ENCODE measurements at regions not wholly inside any gene's neighbourhood (a gene's known extent, or its start where the extent isn't known, plus 50 kb on each side); places are given as distances from the start of the nearest gene placed in this dataset.

- no peak for FAIRE-seq
- no peak for DNase-seq (ENCODE audit: insufficient read length, low spot score)
- TF ChIP-seq SPI1 (IDR thresholded peaks at IDR 0.05; ENCODE audit: low read depth, low read length) (no peak), POLR2A (IDR thresholded peaks at IDR 0.05; ENCODE audit: low read depth, low read length) (no peak), PAX5 (IDR thresholded peaks at IDR 0.05; ENCODE audit: insufficient read depth, low read length, severe bottlenecking) (no peak), POLR2AphosphoS5 (IDR thresholded peaks at IDR 0.05; ENCODE audit: low read depth, low read length) (no peak), TAF1 (IDR thresholded peaks at IDR 0.05; ENCODE audit: low read depth, low read length) (no peak), POU2F2 (IDR thresholded peaks at IDR 0.05; ENCODE audit: low read depth, low read length) (no peak)
Measured at GRCh38 chr2:198811198-198811597, 646.5 kb downstream of the SATB2 start.

DNA sequence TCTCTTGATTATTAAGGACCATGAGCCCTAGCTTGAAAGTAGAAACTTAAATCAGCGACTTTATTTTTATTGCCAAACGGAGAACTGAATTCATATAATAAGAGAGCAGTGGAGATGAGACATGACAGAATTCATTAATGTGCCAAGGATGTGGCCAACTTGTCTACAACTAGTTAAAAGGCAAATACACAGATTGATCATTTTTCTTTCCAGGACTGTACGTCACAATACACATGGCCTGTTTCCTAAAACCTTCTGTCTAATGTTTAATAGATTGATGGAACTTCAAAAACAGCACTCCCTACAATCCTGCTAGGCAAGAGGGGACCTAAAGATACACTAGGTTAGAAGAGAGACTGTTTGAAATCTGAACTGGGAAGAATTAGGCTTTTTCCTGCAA lies 647.8 kb downstream of the SATB2 start:
- TF ChIP-seq POLR2AphosphoS5 (IDR thresholded peaks at IDR 0.05; ENCODE audit: low read depth, low read length) (no peak), TAF1 (IDR thresholded peaks at IDR 0.05; ENCODE audit: low read depth, low read length) (no peak), POU2F2 (IDR thresholded peaks at IDR 0.05; ENCODE audit: low read depth, low read length) (no peak), POLR2A (IDR thresholded peaks at IDR 0.05; ENCODE audit: low read depth, low read length) (no peak), PAX5 (IDR thresholded peaks at IDR 0.05; ENCODE audit: insufficient read depth, low read length, severe bottlenecking) (no peak)
- DNase-seq (ENCODE audit: insufficient read length, low spot score) (no peak), FAIRE-seq (no peak)

DNA sequence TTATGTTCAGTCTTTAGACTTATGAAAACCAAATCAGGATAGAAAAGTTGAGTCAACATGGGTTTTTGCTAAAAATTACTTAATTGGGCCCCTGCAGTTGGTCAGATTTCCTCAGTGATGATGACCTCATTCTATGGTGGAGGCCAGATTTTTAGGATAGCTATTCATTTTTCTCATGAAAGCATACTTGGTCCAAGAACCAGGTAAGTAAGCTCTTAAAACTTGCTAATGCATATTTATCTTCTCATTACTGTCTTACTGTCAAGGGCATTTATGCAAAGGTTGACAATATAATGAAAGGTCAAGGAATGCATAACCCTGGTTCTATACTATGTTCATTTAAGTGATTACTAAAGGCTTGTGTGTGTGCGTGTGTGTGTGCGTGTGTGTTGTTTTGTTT lies 650.6 kb downstream of the SATB2 start:
- TF ChIP-seq POLR2A (IDR thresholded peaks at IDR 0.05; ENCODE audit: low read depth, low read length) (no peak), PAX5 (IDR thresholded peaks at IDR 0.05; ENCODE audit: insufficient read depth, low read length, severe bottlenecking) (no peak), POLR2AphosphoS5 (IDR thresholded peaks at IDR 0.05; ENCODE audit: low read depth, low read length) (no peak), SPI1 (IDR thresholded peaks at IDR 0.05; ENCODE audit: low read depth, low read length) (no peak), TAF1 (IDR thresholded peaks at IDR 0.05; ENCODE audit: low read depth, low read length) (no peak), POU2F2 (IDR thresholded peaks at IDR 0.05; ENCODE audit: low read depth, low read length) (no peak)
- FAIRE-seq (no peak), DNase-seq (ENCODE audit: insufficient read length, low spot score) (no peak)

- no peak for FAIRE-seq
- no peak for DNase-seq (ENCODE audit: insufficient read length, low spot score)
- TF ChIP-seq POLR2A (IDR thresholded peaks at IDR 0.05; ENCODE audit: low read depth, low read length) (no peak), PAX5 (IDR thresholded peaks at IDR 0.05; ENCODE audit: insufficient read depth, low read length, severe bottlenecking) (no peak), TAF1 (IDR thresholded peaks at IDR 0.05; ENCODE audit: low read depth, low read length) (no peak), POU2F2 (IDR thresholded peaks at IDR 0.05; ENCODE audit: low read depth, low read length) (no peak), POLR2AphosphoS5 (IDR thresholded peaks at IDR 0.05; ENCODE audit: low read depth, low read length) (no peak), SPI1 (IDR thresholded peaks at IDR 0.05; ENCODE audit: low read depth, low read length) (no peak)
Measured at GRCh38 chr2:198795419-198795818, 662.3 kb downstream of the SATB2 start.

DNA sequence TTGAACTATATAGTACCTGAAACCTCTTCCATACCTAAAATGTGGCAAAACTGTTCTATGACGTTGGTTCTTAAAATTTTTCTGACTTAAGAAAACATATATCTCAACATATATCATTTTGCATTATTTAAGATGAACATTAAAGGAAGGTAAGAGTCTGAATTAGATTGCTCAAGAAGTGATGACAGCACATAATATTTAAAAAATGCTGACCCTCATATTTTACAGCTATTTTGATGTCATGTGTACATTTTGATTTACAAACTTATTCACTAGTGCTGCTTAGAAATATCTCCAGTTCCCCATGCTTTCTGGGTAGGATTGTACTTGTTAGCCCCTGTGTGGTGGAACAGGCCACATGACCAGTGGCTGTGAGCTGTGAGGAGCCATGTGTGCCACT lies 666.1 kb downstream of the SATB2 start:
- FAIRE-seq (no peak), DNase-seq (ENCODE audit: insufficient read length, low spot score) (no peak)
- no peak for TF ChIP-seq POLR2AphosphoS5 (IDR thresholded peaks at IDR 0.05; ENCODE audit: low read depth, low read length)
- TF ChIP-seq PAX5 (IDR thresholded peaks at IDR 0.05; ENCODE audit: insufficient read depth, low read length, severe bottlenecking): no peak
- no peak for TF ChIP-seq SPI1 (IDR thresholded peaks at IDR 0.05; ENCODE audit: low read depth, low read length)
- TF ChIP-seq POU2F2 (IDR thresholded peaks at IDR 0.05; ENCODE audit: low read depth, low read length): no peak
- no peak for TF ChIP-seq TAF1 (IDR thresholded peaks at IDR 0.05; ENCODE audit: low read depth, low read length)
- TF ChIP-seq POLR2A (IDR thresholded peaks at IDR 0.05; ENCODE audit: low read depth, low read length): no peak

DNA sequence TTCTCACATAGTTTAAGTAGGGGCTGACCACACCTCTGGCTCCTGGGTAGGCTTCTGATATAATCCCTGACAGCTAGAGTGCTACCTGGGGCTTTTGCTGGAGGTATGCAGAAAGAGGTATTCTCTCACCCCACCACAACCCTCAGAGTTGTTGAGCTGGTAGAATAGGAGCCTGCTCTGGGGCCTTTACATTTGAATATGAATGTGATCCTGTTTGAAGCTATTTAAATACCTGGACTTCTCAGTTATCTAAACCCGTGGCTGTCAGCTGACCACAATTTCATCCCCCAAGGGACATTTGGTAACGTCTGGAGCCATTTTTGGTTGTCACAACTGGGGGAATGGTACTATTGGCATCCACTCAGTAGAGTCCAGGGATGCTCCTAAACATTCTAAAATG lies 669.1 kb downstream of the SATB2 start:
- no peak for TF ChIP-seq POU2F2 (IDR thresholded peaks at IDR 0.05; ENCODE audit: low read depth, low read length)
- DNase-seq (ENCODE audit: insufficient read length, low spot score) (no peak), FAIRE-seq (no peak)

DNA sequence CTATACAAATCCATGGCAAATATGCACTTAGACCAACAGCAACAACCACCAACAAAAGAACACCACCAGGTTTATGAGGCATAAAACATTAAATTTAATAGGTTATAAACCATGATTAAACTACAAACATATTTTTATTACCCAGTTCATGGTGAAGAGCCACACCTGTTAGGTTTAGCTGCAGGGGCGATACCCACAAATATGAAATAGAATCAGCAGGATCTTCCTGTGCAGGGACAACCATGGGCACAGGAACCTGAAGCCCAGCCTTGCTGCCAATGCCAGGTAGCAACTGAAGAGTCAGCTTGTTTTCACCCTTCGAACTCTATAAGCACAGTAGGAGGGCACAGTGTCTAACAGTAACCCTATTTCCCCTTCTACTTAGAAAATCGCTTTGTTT lies 675.0 kb downstream of the SATB2 start:
- no peak for FAIRE-seq
- DNase-seq (ENCODE audit: insufficient read length, low spot score): no peak
- TF ChIP-seq POLR2AphosphoS5 (IDR thresholded peaks at IDR 0.05; ENCODE audit: low read depth, low read length): no peak
- no peak for TF ChIP-seq TAF1 (IDR thresholded peaks at IDR 0.05; ENCODE audit: low read depth, low read length)
- TF ChIP-seq SPI1 (IDR thresholded peaks at IDR 0.05; ENCODE audit: low read depth, low read length): no peak
- TF ChIP-seq POLR2A (IDR thresholded peaks at IDR 0.05; ENCODE audit: low read depth, low read length): no peak
- TF ChIP-seq PAX5 (IDR thresholded peaks at IDR 0.05; ENCODE audit: insufficient read depth, low read length, severe bottlenecking): no peak
- no peak for TF ChIP-seq POU2F2 (IDR thresholded peaks at IDR 0.05; ENCODE audit: low read depth, low read length)

GRCh38 chr2:198776616-198777406 lies 680.9 kb downstream of the SATB2 start:
- DNase-seq (ENCODE audit: insufficient read length, low spot score) (no peak), FAIRE-seq (no peak)
- TF ChIP-seq POLR2AphosphoS5 (IDR thresholded peaks at IDR 0.05; ENCODE audit: low read depth, low read length) (no peak), SPI1 (IDR thresholded peaks at IDR 0.05; ENCODE audit: low read depth, low read length) (no peak), TAF1 (IDR thresholded peaks at IDR 0.05; ENCODE audit: low read depth, low read length) (no peak), POLR2A (IDR thresholded peaks at IDR 0.05; ENCODE audit: low read depth, low read length) (no peak), PAX5 (IDR thresholded peaks at IDR 0.05; ENCODE audit: insufficient read depth, low read length, severe bottlenecking) (no peak), POU2F2 (IDR thresholded peaks at IDR 0.05; ENCODE audit: low read depth, low read length) (no peak)

DNA sequence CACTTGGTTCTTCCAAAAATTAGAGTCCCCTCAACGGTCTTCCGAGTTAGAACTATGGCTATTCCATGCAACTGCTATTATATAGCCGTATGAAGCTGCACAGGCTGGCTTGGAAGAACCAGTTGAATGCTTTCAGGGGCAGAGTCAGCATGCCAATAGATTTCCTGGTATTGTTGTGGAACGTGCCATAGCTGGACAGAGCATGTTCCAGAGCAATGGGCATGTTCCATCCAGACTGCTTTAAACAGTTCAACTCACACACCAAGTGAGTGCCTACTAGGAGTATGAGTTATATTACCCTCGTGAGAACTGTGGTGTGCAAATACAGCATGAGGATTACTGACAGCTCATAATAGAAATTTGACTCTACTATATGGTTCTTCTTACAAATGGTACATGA lies 682.0 kb downstream of the SATB2 start:
- TF ChIP-seq POLR2AphosphoS5 (IDR thresholded peaks at IDR 0.05; ENCODE audit: low read depth, low read length): no peak
- TF ChIP-seq TAF1 (IDR thresholded peaks at IDR 0.05; ENCODE audit: low read depth, low read length): no peak
- TF ChIP-seq POLR2A (IDR thresholded peaks at IDR 0.05; ENCODE audit: low read depth, low read length): no peak
- no peak for TF ChIP-seq SPI1 (IDR thresholded peaks at IDR 0.05; ENCODE audit: low read depth, low read length)
- no peak for TF ChIP-seq POU2F2 (IDR thresholded peaks at IDR 0.05; ENCODE audit: low read depth, low read length)
- TF ChIP-seq PAX5 (IDR thresholded peaks at IDR 0.05; ENCODE audit: insufficient read depth, low read length, severe bottlenecking): no peak
- DNase-seq (ENCODE audit: insufficient read length, low spot score): no peak
- no peak for FAIRE-seq

DNA sequence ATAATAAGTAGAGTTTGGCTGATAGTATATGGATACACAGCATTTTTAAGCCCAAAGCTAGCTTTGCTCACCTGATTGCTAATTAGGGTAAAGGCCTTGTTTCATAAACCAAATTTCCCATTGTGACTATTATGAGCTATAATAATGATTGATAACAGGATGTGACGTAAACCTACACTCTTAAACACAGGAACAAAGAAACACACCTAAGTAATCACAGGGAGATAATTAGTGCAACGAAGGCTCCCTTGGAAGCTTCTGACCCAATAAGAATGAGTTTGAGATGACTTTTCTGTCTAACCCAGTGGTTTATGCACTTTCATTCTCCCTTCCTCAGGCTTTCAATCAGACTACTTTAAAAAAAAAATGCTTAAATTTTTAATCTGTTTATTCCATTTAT lies 683.2 kb downstream of the SATB2 start:
- DNase-seq (ENCODE audit: insufficient read length, low spot score) (no peak), FAIRE-seq (no peak)
- TF ChIP-seq TAF1 (IDR thresholded peaks at IDR 0.05; ENCODE audit: low read depth, low read length): no peak
- TF ChIP-seq PAX5 (IDR thresholded peaks at IDR 0.05; ENCODE audit: insufficient read depth, low read length, severe bottlenecking): no peak
- no peak for TF ChIP-seq SPI1 (IDR thresholded peaks at IDR 0.05; ENCODE audit: low read depth, low read length)
- no peak for TF ChIP-seq POU2F2 (IDR thresholded peaks at IDR 0.05; ENCODE audit: low read depth, low read length)
- no peak for TF ChIP-seq POLR2A (IDR thresholded peaks at IDR 0.05; ENCODE audit: low read depth, low read length)
- no peak for TF ChIP-seq POLR2AphosphoS5 (IDR thresholded peaks at IDR 0.05; ENCODE audit: low read depth, low read length)

All from GM12891 (cell line).